Neural cell (in vitro differentiated cells): ENCODE measurements at regions not wholly inside any gene's neighbourhood (a gene's known extent, or its start where the extent isn't known, plus 50 kb on each side); places are given as distances from the start of the nearest gene placed in this dataset.

Experiments used
- H2AFZ ChIP-seq: fragments of 200-600, 300-800 bp; sonication (generic), shearing (Covaris generic); 2 replicates; pipeline ENCODE4 v1.6.0; 2014; ENCODE audit warnings: low read depth, mild to moderate bottlenecking, antibody characterized with exemption, low read length, moderate library complexity
- H3F3A ChIP-seq: fragments of 200-600 bp; shearing (Covaris generic); 2 replicates; pipeline ENCODE4 v1.6.1; 2016; ENCODE audit warnings: mild to moderate bottlenecking, moderate library complexity, mixed read lengths, antibody characterized with exemption, low read length; ENCODE audit not compliant: insufficient read depth, poor library complexity, severe bottlenecking
- H3K27ac ChIP-seq: fragments of 200-600, 300-800 bp; sonication (generic), shearing (Covaris generic); 2 replicates; pipeline ENCODE4 v1.5.1; 2014; ENCODE audit warnings: mild to moderate bottlenecking, low read length, moderate library complexity
- H3K27me3 ChIP-seq: fragments of 300-800, 200-600 bp; sonication (generic), shearing (Covaris generic); 2 replicates; pipeline ENCODE4 v1.6.0; 2014; ENCODE audit warnings: mild to moderate bottlenecking, low read depth, low read length, moderate library complexity; ENCODE audit not compliant: insufficient read depth
- H3K36me3 ChIP-seq: fragments of 300-800, 200-600 bp; sonication (generic), shearing (Covaris generic); 2 replicates; pipeline ENCODE4 v1.5.1; 2014; ENCODE audit warnings: mild to moderate bottlenecking, antibody characterized with exemption, low read length, moderate library complexity; ENCODE audit not compliant: insufficient read depth
- H3K4me2 ChIP-seq: fragments of 300-800, 200-600 bp; sonication (generic), shearing (Covaris generic); 2 replicates; pipeline ENCODE4 v1.6.0; 2014; ENCODE audit warnings: mild to moderate bottlenecking, low read length
- H3K4me3 ChIP-seq: fragments of 300-800, 200-600 bp; sonication (generic), shearing (Covaris generic); 2 replicates; pipeline ENCODE4 v1.5.1; 2014; ENCODE audit warnings: mild to moderate bottlenecking, low read length, moderate library complexity
- H3K79me2 ChIP-seq: fragments of 200-600 bp; shearing (Covaris generic); replicated peaks from 2 replicates; pipeline ENCODE4 v1.6.0; 2014; ENCODE audit warnings: mild to moderate bottlenecking, low read length, moderate library complexity; ENCODE audit not compliant: insufficient read depth
- H3K9ac ChIP-seq: fragments of 300-800, 200-600 bp; sonication (generic), shearing (Covaris generic); 2 replicates; pipeline ENCODE4 v1.6.1; 2016; ENCODE audit warnings: mild to moderate bottlenecking, low read length, mixed read lengths
- H3K9me2 ChIP-seq: fragments of 200-600 bp; shearing (Covaris generic); 2 replicates; pipeline ENCODE4 v1.6.1; 2016; ENCODE audit warnings: mild to moderate bottlenecking, low read length, mixed read lengths; ENCODE audit not compliant: insufficient read depth
- H3K9me3 ChIP-seq: fragments of 200-600, 300-800 bp; sonication (generic), shearing (Covaris generic); 2 replicates; pipeline ENCODE4 v1.6.1; 2016; ENCODE audit warnings: mild to moderate bottlenecking, mixed run types, low read length, moderate library complexity, mixed read lengths
- H4K20me1 ChIP-seq: fragments of 200-600 bp; shearing (Covaris generic); 2 replicates; pipeline ENCODE4 v1.6.1; 2016; ENCODE audit warnings: mild to moderate bottlenecking, mixed run types; ENCODE audit not compliant: insufficient read depth
- CTCF ChIP-seq: fragments of 450-650 bp; IDR thresholded peaks from 2 replicates; pipeline ENCODE4 v1.5.1; 2014; ENCODE audit warnings: antibody characterized with exemption, mild to moderate bottlenecking, moderate library complexity; ENCODE audit not compliant: poor library complexity, severe bottlenecking
- EP300 ChIP-seq: fragments of 450-650 bp; conservative IDR thresholded peaks from 2 replicates; pipeline ENCODE4 v1.6.1; 2014; ENCODE audit warnings: antibody characterized with exemption, mild to moderate bottlenecking, moderate library complexity; ENCODE audit not compliant: poor library complexity, severe bottlenecking
- EZH2 ChIP-seq: fragments of 200-600, 300-800 bp; shearing (Covaris generic), sonication (generic); IDR thresholded peaks from 2 replicates; pipeline ENCODE4 v1.6.1; 2014; ENCODE audit warnings: antibody characterized with exemption, low read length, borderline replicate concordance, mild to moderate bottlenecking; ENCODE audit not compliant: insufficient read depth, poor library complexity, severe bottlenecking
- MXI1 ChIP-seq: fragments of 450-650 bp; conservative IDR thresholded peaks from 2 replicates; pipeline ENCODE4 v1.6.1; 2014; ENCODE audit warnings: antibody characterized with exemption, mild to moderate bottlenecking; ENCODE audit not compliant: poor library complexity, severe bottlenecking
- POLR2AphosphoS5 ChIP-seq: IDR thresholded peaks from 2 replicates; pipeline ENCODE4 v1.6.1; 2012
- RAD21 ChIP-seq: fragments of 450-650 bp; conservative IDR thresholded peaks from 2 replicates; pipeline ENCODE4 v1.6.1; 2014; ENCODE audit warnings: antibody characterized with exemption, mild to moderate bottlenecking, moderate library complexity
- SMC3 ChIP-seq: fragments of 450-650 bp; conservative IDR thresholded peaks from 2 replicates; pipeline ENCODE4 v1.6.1; 2014; ENCODE audit warnings: antibody characterized with exemption, mild to moderate bottlenecking, moderate library complexity; ENCODE audit not compliant: poor library complexity
- TAF1 ChIP-seq: IDR thresholded peaks from 2 replicates; pipeline ENCODE4 v1.6.1; 2012; ENCODE audit warnings: low read depth
- TF ChIP-seq, protein P1 (sequence below): IDR thresholded peaks from 2 replicates; pipeline ENCODE4 v1.6.1; 2012; ENCODE audit warnings: borderline replicate concordance

- H3K9ac ChIP-seq = peak overlapping the region; percentile 76
Measured at GRCh38 chr18:39840856-39841481, 2114.1 kb upstream of the PIK3C3 start.

GRCh38 chr18:39840406-39840805 lies 2114.6 kb upstream of the PIK3C3 start:
- H3K4me3 ChIP-seq = no peak overlapping the region
- peaks cover 3% of the 10 kb centered on the region for H3F3A ChIP-seq
- no peaks in the 10 kb centered on the region for H3K36me3 ChIP-seq
- H3K9ac ChIP-seq = no peak overlapping the region
- no peaks in the 10 kb centered on the region for H4K20me1 ChIP-seq
- H3K4me2 ChIP-seq = no peak overlapping the region
- no peaks in the 10 kb centered on the region for H3K79me2 ChIP-seq
- no peaks in the 10 kb centered on the region for H3K9me2 ChIP-seq
- H3K27ac ChIP-seq = peak overlapping the region; percentile 75
- no peaks in the 10 kb centered on the region for H3K27me3 ChIP-seq
- H2AFZ ChIP-seq = no peak overlapping the region
- H3K9me3 ChIP-seq = no peaks in the 10 kb centered on the region
- TF ChIP-seq RAD21 (no peak), POLR2AphosphoS5 (no peak), CTCF (no peak), EP300 (no peak), SMC3 (no peak), TAF1 (no peak), EZH2 (no peak)
- TF ChIP-seq, protein P1, sequence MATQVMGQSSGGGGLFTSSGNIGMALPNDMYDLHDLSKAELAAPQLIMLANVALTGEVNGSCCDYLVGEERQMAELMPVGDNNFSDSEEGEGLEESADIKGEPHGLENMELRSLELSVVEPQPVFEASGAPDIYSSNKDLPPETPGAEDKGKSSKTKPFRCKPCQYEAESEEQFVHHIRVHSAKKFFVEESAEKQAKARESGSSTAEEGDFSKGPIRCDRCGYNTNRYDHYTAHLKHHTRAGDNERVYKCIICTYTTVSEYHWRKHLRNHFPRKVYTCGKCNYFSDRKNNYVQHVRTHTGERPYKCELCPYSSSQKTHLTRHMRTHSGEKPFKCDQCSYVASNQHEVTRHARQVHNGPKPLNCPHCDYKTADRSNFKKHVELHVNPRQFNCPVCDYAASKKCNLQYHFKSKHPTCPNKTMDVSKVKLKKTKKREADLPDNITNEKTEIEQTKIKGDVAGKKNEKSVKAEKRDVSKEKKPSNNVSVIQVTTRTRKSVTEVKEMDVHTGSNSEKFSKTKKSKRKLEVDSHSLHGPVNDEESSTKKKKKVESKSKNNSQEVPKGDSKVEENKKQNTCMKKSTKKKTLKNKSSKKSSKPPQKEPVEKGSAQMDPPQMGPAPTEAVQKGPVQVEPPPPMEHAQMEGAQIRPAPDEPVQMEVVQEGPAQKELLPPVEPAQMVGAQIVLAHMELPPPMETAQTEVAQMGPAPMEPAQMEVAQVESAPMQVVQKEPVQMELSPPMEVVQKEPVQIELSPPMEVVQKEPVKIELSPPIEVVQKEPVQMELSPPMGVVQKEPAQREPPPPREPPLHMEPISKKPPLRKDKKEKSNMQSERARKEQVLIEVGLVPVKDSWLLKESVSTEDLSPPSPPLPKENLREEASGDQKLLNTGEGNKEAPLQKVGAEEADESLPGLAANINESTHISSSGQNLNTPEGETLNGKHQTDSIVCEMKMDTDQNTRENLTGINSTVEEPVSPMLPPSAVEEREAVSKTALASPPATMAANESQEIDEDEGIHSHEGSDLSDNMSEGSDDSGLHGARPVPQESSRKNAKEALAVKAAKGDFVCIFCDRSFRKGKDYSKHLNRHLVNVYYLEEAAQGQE = no peak

More at GRCh38 chr18:39840856-39841481, 2114.1 kb upstream of the PIK3C3 start:
- H3K27me3 ChIP-seq = no peaks in the 10 kb centered on the region
- H3K9me3 ChIP-seq = no peaks in the 10 kb centered on the region
- no peaks in the 10 kb centered on the region for H3K9me2 ChIP-seq
- H3K4me3 ChIP-seq = peak overlapping the region; percentile 69
- H3K27ac ChIP-seq = peak overlapping the region; percentile 75
- no peaks in the 10 kb centered on the region for H3K36me3 ChIP-seq
- no peak for TF ChIP-seq RAD21
- no peak for TF ChIP-seq CTCF
- TF ChIP-seq EZH2 = no peak
- TF ChIP-seq MXI1 = no peak
- TF ChIP-seq SMC3 = no peak
- TF ChIP-seq POLR2AphosphoS5 = no peak
- TF ChIP-seq EP300 = no peak
- TF ChIP-seq, protein P1 = no peak
- TF ChIP-seq TAF1 = no peak
- peak overlapping the region; percentile 18 for H2AFZ ChIP-seq
- H3K4me2 ChIP-seq = peak overlapping the region; percentile 41
- no peaks in the 10 kb centered on the region for H3K79me2 ChIP-seq
- peaks cover 3% of the 10 kb centered on the region for H3F3A ChIP-seq
- no peaks in the 10 kb centered on the region for H4K20me1 ChIP-seq
